ENCODE measurements at regions not wholly inside any gene's neighbourhood (a gene's known extent, or its start where the extent isn't known, plus 50 kb on each side); places are given as distances from the start of the nearest gene placed in this dataset.

- TF ChIP-seq CTCF (IDR thresholded peaks at IDR 0.05) (no peak), POLR2AphosphoS5 (IDR thresholded peaks at IDR 0.05) (no peak)
Observed at GRCh38 chr7:153072806-153073205, 313.3 kb downstream of the ACTR3B start.
